Liver (tissue), 8 donors: ENCODE measurements at regions not wholly inside any gene's neighbourhood (a gene's known extent, or its start where the extent isn't known, plus 50 kb on each side); places are given as distances from the start of the nearest gene placed in this dataset.

Source experiments
- DNase-seq: peaks from one replicate; pipeline ENCODE4 v3.0.0-alpha.2; 2017; ENCODE audit warnings: low spot score
- H3K27ac ChIP-seq, 2 donors: one replicate each; pipeline ENCODE4 v1.7.0; 2013; ENCODE audit warnings: inconsistent platforms in 2 of 2, low read length in 2 of 2, control low read depth in 1 of 2, low read depth in 1 of 2, mild to moderate bottlenecking in 1 of 2
- H3K27me3 ChIP-seq, 4 donors: one replicate each; pipeline versions ENCODE4 v1.6.1 to v1.7.0; 2013; ENCODE audit warnings: low read length in 3 of 4, inconsistent platforms in 1 of 4, mild to moderate bottlenecking in 1 of 4, moderate library complexity in 1 of 4; ENCODE audit not compliant: control insufficient read depth in 4 of 4, insufficient read depth in 4 of 4
- H3K36me3 ChIP-seq, 4 donors: one replicate each; pipeline versions ENCODE4 v1.6.1 to v1.7.0; 2013; ENCODE audit warnings: low read length in 3 of 4, mild to moderate bottlenecking in 3 of 4, low read depth in 1 of 4, moderate library complexity in 1 of 4; ENCODE audit not compliant: control insufficient read depth in 4 of 4, insufficient read depth in 3 of 4
- H3K4me1 ChIP-seq, 4 donors: one replicate each; pipeline versions ENCODE4 v1.6.1 to v1.7.0; 2013; ENCODE audit warnings: low read length in 3 of 4, mild to moderate bottlenecking in 3 of 4, moderate library complexity in 1 of 4; ENCODE audit not compliant: control insufficient read depth in 4 of 4, insufficient read depth in 4 of 4
- H3K4me3 ChIP-seq, 3 donors: one replicate each; pipeline versions ENCODE4 v1.6.1 to v1.7.0; 2013; ENCODE audit warnings: low read length in 3 of 3, control low read depth in 1 of 3, low read depth in 1 of 3, mild to moderate bottlenecking in 1 of 3
- H3K9ac ChIP-seq, 2 donors: one replicate each; pipeline ENCODE4 v1.7.0; 2013; ENCODE audit warnings: low read length in 2 of 2, mild to moderate bottlenecking in 2 of 2, moderate library complexity in 2 of 2, control low read depth in 1 of 2, low read depth in 1 of 2
- H3K9me3 ChIP-seq, 4 donors: one replicate each; pipeline versions ENCODE4 v1.6.1 to v1.7.0; 2013; ENCODE audit warnings: low read length in 3 of 4; ENCODE audit not compliant: control insufficient read depth in 4 of 4
- EGR1 ChIP-seq, 2 donors: IDR thresholded peaks; 2 replicates each; pipeline ENCODE4 v1.6.1; 2016 to 2018; ENCODE audit warnings: antibody characterized with exemption in 2 of 2, low read depth in 2 of 2
- FOXA2 ChIP-seq: IDR thresholded peaks from 2 replicates; pipeline ENCODE4 v1.6.1; 2016; ENCODE audit warnings: antibody characterized with exemption
- HNF4A ChIP-seq, 2 donors: conservative IDR thresholded peaks; 2 replicates each; pipeline ENCODE4 v1.6.1; 2016; ENCODE audit warnings: antibody characterized with exemption in 2 of 2, mild to moderate bottlenecking in 2 of 2
- HNF4G ChIP-seq: IDR thresholded peaks from 2 replicates; pipeline ENCODE4 v1.6.1; 2016; ENCODE audit warnings: antibody characterized with exemption
- JUND ChIP-seq, 2 donors: IDR thresholded peaks; 2 replicates each; pipeline ENCODE4 v1.6.1; 2016; ENCODE audit warnings: antibody characterized with exemption in 2 of 2
- RXRA ChIP-seq, 2 donors: IDR thresholded peaks; 2 replicates each; pipeline ENCODE4 v1.6.1; 2017 to 2018; ENCODE audit warnings: antibody characterized with exemption in 2 of 2, mild to moderate bottlenecking in 1 of 2
- TAF1 ChIP-seq: conservative IDR thresholded peaks from 2 replicates; pipeline ENCODE4 v1.6.1; 2016; ENCODE audit warnings: antibody characterized with exemption, mild to moderate bottlenecking
- WGBS: extraction: QIAGEN DNeasy Blood & Tissue Kit; methylation state at CpG from one replicate; pipeline ENCODE4 v1.1.7; 2013; 5-methylcytosine and 5-hydroxymethylcytosine counted together
- TF ChIP-seq, protein P1 (sequence below): IDR thresholded peaks from 2 replicates; pipeline ENCODE4 v1.6.1; 2016; ENCODE audit warnings: antibody characterized with exemption
- TF ChIP-seq, protein P2 (sequence below): fragments of 150-350 bp; IDR thresholded peaks from 2 replicates; pipeline ENCODE4 v1.5.1; 2017; ENCODE audit warnings: improper control_type of control experiment, low read depth, low read length; ENCODE audit not compliant: missing input control
- TF ChIP-seq, protein P3 (sequence below): IDR thresholded peaks from 2 replicates; pipeline ENCODE4 v1.6.1; 2016; ENCODE audit warnings: antibody characterized with exemption
- donor health status: healthy.
- donor health status: healthy.
- donor health status: healthy.
- donor health status: healthy.
- donor health status: healthy.

DNA sequence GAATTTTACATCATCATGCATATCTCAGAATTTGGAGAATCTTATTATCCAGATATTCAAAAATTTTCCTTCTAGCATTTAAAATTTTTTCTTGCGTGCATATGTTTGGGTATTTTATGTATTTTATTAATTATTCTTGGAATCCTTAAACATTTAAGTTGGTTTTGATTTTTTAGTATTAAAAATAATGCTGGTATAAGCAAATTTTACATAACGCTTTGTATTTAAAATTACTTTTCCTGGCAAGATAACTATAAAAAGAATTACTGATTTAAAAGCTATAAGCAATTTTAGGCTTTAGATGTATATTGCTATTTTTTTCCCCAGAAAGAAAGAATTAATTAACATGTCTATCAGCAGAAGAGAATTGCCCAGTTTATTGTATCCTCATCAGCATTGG, 224.6 kb upstream of the STXBP6 start:
- no peak overlapping the region for H3K9ac ChIP-seq
- no peak overlapping the region for H3K27ac ChIP-seq
- no peaks in the 10 kb centered on the region for H3K9me3 ChIP-seq
- no peak for TF ChIP-seq TAF1
- TF ChIP-seq, protein P1, sequence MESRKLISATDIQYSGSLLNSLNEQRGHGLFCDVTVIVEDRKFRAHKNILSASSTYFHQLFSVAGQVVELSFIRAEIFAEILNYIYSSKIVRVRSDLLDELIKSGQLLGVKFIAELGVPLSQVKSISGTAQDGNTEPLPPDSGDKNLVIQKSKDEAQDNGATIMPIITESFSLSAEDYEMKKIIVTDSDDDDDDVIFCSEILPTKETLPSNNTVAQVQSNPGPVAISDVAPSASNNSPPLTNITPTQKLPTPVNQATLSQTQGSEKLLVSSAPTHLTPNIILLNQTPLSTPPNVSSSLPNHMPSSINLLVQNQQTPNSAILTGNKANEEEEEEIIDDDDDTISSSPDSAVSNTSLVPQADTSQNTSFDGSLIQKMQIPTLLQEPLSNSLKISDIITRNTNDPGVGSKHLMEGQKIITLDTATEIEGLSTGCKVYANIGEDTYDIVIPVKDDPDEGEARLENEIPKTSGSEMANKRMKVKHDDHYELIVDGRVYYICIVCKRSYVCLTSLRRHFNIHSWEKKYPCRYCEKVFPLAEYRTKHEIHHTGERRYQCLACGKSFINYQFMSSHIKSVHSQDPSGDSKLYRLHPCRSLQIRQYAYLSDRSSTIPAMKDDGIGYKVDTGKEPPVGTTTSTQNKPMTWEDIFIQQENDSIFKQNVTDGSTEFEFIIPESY: no peak
- no peak for DNase-seq
- no peaks in the 10 kb centered on the region for H3K4me1 ChIP-seq
- no peak overlapping the region for H3K4me3 ChIP-seq
- H3K27me3 ChIP-seq: peaks cover 0 to 2% (median 0%) of the 10 kb centered on the region in 4 donors
- no peaks in the 10 kb centered on the region for H3K36me3 ChIP-seq
- WGBS: 42% methylated on average over 2 of the region's 2 CpGs

DNA sequence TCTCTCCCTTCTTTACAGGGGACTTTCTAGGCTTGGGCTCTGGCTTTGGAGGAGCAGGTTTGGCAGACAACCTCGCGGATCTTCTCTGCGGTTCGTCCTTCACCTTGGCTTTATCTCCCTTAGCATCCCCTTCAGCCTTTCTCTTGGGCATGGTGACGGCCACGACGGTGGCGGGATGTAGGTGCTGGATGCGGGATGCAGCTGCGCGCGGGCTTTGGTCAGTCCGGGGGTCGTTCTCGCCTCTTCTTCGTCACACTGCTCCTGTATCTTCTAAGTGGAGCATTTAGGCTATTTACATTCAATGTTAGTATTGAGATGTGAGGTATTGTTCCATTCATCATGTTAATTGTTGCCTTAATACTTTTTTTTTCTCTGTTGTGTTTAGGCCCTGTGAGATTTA, 217.2 kb upstream of the STXBP6 start:
- Histone ChIP-seq H3K36me3 (no peaks in the 10 kb centered on the region), H3K4me3 (no peak overlapping the region), H3K9me3 (no peaks in the 10 kb centered on the region), H3K27me3 (no peaks in the 10 kb centered on the region), H3K4me1 (no peaks in the 10 kb centered on the region), H3K27ac (no peak overlapping the region), H3K9ac (no peak overlapping the region)
- DNase-seq: no peak
- TF ChIP-seq FOXA2 (no peak), HNF4G (no peak)
- TF ChIP-seq, protein P2, sequence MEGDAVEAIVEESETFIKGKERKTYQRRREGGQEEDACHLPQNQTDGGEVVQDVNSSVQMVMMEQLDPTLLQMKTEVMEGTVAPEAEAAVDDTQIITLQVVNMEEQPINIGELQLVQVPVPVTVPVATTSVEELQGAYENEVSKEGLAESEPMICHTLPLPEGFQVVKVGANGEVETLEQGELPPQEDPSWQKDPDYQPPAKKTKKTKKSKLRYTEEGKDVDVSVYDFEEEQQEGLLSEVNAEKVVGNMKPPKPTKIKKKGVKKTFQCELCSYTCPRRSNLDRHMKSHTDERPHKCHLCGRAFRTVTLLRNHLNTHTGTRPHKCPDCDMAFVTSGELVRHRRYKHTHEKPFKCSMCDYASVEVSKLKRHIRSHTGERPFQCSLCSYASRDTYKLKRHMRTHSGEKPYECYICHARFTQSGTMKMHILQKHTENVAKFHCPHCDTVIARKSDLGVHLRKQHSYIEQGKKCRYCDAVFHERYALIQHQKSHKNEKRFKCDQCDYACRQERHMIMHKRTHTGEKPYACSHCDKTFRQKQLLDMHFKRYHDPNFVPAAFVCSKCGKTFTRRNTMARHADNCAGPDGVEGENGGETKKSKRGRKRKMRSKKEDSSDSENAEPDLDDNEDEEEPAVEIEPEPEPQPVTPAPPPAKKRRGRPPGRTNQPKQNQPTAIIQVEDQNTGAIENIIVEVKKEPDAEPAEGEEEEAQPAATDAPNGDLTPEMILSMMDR: no peak
- WGBS: 82% methylated on average over 16 of the region's 16 CpGs

DNA sequence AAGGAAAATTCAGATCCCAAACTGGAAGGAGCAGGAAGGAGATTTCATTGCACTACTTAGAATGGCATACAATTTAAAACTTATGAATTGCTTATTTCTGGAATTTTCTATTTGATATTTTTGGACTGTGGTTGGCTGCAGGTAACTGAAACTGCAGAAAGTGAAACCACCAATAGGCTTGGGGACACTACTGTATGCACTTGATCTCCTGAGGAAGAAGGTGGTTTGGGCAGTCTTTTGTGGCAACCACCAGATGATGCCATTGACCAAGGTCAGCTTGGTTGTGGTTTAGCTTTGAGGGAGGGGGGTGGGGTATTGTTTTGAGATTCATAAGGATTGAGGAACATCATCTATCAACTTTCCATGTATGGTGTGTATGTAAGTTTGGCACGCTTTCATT, 209.5 kb upstream of the STXBP6 start:
- Histone ChIP-seq H3K9me3 (no peaks in the 10 kb centered on the region), H3K36me3 (no peaks in the 10 kb centered on the region), H3K9ac (no peak overlapping the region), H3K4me3 (no peak overlapping the region), H3K27me3 (peaks cover 0 to 10% (median 0%) of the 10 kb centered on the region in 4 donors), H3K27ac (no peak overlapping the region), H3K4me1 (no peaks in the 10 kb centered on the region)
- 86% methylated on average over 1 of the region's 1 CpG for WGBS
- no peak for DNase-seq
- TF ChIP-seq, protein P3, sequence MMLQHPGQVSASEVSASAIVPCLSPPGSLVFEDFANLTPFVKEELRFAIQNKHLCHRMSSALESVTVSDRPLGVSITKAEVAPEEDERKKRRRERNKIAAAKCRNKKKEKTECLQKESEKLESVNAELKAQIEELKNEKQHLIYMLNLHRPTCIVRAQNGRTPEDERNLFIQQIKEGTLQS: no peak
- TF ChIP-seq TAF1: no peak
- TF ChIP-seq EGR1 (IDR thresholded peaks at IDR 0.05; ENCODE audit: low read depth in 2 of 2): no peak
- TF ChIP-seq, protein P2: no peak
- no peak for TF ChIP-seq JUND (IDR thresholded peaks at IDR 0.05)
- TF ChIP-seq HNF4G: no peak
- no peak for TF ChIP-seq HNF4A (conservative IDR thresholded peaks at IDR 0.05)
- TF ChIP-seq, protein P1: no peak
- TF ChIP-seq RXRA (IDR thresholded peaks at IDR 0.05): no peak
